ENCODE measurements at regions not wholly inside any gene's neighbourhood (a gene's known extent, or its start where the extent isn't known, plus 50 kb on each side); places are given as distances from the start of the nearest gene placed in this dataset.

DNA sequence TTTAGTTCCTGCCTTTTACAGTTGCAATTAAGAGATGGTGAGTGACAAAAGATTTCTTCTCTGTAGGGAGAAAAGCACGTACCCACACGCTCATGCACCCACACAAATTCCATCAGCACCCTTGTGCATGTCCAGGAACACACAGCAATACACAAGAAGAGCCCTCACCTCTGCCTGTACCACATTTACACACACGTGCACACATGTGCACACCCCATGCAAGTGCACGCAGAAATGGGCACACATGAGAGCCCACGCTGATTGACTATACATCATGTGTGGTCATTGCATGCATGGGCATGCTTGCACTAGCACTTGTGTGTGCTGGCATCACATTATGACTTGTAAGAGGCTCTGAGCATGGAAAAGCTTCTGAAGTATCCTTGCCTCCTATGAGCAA lies 70.5 kb downstream of the SERPINA3 start:
- no peak for DNase-seq (ENCODE audit: low read depth, low spot score)

DNA sequence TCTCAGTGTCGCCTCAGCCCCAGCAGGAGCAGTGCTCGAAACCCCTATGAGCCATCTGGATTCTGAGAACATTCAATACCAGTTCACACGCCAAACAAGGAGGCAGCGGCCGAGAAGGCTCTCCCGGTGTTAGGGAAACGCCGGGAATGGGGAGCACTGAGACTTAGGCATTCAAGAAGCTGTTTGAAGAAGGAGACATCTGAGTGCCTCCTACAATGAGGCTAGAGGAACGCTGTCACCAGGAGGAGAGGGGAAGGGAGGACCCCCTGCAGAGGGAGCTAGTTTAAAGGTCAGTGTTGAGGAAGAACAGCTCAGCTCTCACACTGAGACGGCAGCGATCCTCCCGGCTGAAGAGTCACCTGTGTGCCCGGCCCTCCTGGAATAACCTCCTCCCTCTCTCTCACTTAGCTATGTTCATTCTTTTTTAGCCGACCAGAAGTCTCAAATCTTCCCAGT lies 69.9 kb downstream of the SERPINA3 start:
- DNase-seq (ENCODE audit: low read depth, low spot score) = no peak

DNA sequence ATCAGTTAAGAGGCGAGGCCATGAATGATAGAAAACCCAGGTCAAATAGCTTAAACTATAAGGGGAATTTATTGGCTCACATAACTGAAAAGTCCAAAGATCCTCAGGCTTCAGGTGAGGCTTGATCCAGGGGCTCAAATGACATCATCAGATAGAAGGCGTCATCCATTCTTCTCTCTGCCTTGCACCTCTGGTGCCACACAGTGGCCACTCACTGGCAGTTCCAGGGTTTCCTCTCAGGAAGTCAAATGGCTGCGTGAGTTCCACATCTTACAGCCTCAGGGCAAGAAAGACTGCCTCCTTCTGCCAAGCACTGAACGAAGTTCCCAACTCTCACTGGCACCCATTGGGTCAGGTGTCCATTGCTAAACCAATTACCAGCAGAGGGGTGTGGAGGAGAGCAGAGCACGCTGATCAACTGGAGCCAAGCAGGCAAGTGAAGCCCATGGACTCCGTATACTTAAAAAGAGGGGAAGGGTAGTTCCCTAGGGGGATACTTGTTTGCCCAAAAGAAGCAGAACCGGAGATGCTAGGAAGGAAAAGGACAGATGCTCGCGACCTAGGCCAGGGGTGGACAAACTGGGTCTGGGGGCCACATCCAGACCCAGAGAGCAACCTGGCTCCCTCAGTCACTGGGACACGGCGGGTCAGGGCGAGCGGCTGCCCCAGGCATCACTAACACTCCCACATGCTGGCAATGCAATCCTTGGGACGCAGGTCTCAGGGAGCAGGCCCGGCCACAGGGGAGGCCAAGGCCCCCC lies 69.3 kb downstream of the SERPINA3 start:
- DNase-seq (ENCODE audit: low read depth, low spot score) = no peak

DNA sequence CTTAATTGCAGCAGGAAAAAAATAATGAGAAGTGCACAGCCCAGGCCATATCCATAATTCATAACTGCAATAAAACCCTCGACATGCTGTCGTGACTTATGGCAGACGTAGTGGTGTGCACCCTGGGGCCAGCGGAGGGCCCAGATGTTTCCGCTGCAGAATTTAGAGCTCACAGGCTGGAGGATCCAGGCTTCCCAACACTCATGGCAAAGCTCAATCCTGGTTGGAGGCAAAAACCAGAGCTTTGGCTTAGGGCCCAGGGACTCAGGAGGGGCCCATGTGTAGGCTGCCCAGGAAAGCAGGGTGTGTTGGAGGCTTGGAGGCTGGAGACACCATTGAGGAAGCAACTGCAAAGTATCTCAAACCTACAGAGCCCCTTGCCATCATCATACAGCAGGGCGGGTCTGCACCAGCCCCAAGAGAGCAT lies 68.7 kb downstream of the SERPINA3 start:
- no peak for DNase-seq (ENCODE audit: low read depth, low spot score)

DNA sequence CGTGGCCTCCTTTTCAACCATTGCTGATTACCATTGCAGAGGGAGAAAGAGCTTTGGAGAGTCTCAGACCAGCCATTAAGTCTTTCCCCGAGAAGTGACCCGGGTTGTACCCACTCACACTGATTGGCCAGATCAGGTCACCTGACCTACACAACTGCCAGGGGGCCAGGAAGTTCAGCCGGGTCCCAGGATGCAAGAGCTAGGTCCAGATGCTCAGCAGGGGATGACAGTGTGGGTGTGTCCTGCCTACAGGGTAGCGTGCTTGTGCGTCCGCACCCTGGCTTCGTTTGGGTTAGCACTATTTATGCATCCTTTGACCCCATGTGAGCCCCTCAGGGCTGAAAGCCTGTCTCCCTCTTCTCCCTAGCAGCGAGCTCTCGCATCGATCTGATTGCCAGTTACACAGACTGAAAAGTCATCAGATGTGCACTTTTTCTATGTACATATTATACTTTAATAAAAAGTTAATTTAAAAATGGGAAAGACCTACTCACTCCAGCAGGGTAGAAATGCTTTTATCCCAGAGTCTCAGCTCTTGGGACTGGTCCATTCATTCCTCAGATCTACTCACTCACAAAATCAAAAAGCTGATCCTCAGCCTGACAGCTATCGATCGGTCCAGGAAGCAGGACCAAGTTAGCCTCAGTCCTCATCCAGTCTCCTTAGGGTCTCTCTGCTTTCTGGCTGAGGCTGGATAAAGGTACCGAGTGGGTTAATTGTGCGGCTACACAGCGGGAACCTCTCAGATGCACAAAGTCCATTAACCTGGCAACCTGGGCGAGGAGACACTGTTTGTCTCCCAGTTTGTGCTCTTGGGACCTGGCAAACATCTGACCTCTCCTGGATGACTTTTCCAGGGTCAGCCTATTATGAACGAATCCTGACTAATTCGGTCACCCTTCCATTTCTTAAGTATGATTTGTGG lies 68.0 kb downstream of the SERPINA3 start:
- no peak for DNase-seq (ENCODE audit: low read depth, low spot score)

DNA sequence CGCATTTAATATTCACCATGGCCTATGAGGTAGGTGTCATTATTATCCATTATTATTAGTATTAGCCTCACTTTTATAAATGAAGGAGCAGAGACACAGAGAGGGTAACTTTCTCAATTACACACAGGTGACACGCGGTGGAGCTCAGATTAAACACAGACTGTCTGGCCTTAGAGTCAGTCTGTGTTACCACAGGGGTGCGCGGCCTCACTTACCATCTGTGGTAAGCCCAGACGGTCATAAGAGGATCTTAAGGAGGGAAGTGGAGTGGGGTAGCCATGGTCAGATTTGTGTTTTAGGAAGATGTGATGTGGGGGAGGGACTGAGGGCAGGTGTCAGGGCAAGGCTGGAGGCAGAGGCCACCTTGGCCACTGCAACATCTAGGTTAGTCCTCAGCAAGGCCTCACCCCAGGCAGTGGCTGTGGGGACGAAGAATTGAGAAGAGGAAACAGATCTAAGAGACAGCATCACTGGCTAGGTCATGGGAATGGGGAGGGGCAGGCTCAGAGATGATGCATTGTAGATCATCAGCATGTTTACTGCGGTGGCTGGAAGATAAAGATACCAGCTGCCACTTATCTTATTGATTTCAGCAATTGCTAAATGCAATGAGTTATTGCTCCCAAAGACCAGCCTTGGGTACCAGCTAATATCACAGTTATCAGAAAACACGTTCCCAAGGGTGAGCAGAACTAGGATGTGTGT lies 67.1 kb downstream of the SERPINA3 start:
- DNase-seq (ENCODE audit: low read depth, low spot score) = no peak

DNA sequence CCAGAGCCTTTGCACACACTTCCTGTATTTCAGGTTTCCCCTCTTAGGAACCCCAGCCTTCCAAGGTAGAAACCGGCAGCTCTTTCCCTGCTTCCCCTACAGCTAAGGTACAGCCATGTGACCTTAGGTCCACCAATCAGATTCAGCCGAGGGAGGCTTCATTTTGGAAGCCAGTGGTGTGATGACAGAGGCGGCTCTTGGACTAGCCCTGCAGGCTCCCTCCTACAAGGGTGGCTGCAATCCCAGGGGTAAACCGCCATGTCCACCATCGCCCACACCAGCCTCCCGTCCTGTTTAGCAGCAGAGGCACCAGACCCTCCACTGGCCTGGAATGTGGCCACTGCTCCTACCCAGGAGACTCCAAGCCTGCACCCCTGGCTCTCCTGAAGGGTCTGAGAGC lies 65.6 kb downstream of the SERPINA3 start:
- no peak for DNase-seq (ENCODE audit: low read depth, low spot score)

DNA sequence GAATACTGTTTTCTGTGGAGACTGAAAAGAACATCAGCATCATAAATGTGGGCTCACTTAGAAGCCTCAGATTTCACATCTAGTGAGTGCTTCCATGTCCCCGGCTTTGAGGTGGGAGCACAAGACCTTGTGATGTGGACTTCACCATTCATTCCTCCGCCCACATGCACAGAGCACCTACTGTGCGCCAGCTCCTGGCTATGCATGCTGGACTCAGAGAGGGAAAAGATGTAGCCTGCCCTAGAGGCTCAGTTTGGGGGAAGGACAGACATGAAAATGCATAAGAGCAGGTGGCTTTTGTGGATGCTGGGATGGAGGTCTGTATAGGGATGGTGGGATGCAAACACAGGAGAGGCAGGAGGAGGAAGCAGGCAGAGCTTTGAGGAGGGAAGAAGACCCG lies 65.0 kb downstream of the SERPINA3 start:
- no peak for DNase-seq (ENCODE audit: low read depth, low spot score)

DNA sequence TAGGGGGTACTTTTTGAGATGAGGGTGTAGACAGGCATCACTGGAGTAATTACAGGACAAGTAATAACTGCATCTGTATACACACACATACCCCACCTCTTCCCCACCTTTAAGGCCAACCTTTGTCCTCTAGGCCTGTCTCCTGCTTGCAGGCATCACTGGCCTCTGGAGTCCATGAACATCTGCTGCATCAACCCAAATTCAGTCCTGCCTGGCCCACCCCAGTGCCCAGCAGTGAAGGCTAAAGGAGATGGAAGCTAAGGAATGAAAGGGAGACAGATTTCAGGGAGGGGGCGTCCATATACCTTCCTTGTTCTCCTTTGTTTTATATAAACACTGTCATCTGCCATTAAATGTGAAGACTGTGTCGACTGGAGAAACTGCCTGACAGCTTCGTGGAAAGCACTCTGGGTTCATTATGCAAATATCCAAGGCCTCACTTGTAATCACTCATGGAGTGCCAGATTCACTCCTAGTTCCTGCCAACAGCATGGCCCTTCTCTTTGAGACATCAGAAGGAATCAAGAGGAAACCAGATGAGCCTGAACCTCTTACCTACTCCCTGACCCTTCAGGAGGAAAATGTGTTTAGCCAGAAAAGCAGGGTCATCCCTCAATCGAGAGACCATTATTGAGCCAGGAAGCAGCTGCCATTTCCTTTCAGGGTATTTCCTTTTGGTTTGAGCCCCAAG lies 64.4 kb downstream of the SERPINA3 start:
- no peak for DNase-seq (ENCODE audit: low read depth, low spot score)

DNA sequence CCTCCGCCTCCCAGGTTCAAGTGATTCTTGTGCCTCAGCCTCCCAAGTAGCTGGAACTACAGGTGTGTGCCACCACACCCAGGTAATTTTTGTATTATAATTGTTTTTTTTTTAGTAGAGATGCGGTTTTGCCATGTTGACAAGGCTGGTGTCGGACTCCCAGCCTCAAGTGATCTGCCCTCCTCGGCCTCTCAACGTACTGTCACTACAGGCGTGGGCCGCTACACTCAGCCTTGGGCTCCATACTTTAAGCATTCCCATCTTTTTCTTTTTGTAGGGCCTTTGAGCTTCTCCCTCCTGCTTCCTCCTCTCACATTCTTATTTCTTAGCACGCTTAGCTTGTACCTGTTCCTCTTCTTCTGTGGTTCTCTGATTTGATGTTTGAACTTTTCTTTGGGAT lies 62.8 kb downstream of the SERPINA3 start:
- DNase-seq (ENCODE audit: low read depth, low spot score) = no peak

DNA sequence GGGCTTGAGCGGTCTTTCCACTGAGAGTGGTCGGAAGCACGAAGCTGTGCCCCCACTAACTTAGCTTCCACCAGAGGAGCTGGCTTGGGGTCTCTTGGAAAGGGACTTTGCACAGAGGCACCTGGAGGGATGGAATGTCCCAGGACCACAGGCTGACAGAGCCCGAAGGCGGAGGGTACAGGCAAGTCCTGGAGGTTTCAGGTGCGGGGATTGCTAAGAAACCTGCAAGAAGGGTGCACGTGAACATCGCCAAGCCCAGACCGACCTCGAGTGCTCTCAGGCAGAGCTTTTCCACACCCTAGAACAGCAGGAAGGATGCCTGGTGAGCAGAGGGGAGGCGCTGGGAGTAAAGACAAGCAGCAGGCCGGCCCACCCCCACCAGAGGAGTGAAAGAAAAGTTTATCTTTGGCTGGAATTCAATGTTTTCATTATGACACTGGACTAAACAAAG lies 61.6 kb downstream of the SERPINA3 start:
- DNase-seq (ENCODE audit: low read depth, low spot score) = no peak

Measured in activated CD4-positive, CD25-positive, alpha-beta regulatory T cell treated with anti-CD3 and anti-CD28 coated beads, Interleukin-2, amount 50 U/mL, for 16 hours (primary cell).